ENCODE measurements at regions not wholly inside any gene's neighbourhood (a gene's known extent, or its start where the extent isn't known, plus 50 kb on each side); places are given as distances from the start of the nearest gene placed in this dataset.

- Mint-ChIP-seq H3K9me3 (ENCODE audit: unreplicated experiment) (peaks cover 3% of the 10 kb centered on the region), H3K27ac (ENCODE audit: unreplicated experiment) (no peak overlapping the region), H3K27me3 (ENCODE audit: unreplicated experiment) (no peaks in the 10 kb centered on the region), H3K4me3 (ENCODE audit: unreplicated experiment) (no peak overlapping the region), H3K36me3 (ENCODE audit: unreplicated experiment) (no peaks in the 10 kb centered on the region), H3K4me1 (ENCODE audit: unreplicated experiment) (peaks cover 19% of the 10 kb centered on the region)
- no peak for DNase-seq (ENCODE audit: extremely low spot score, unreplicated experiment)
- TF ChIP-seq CTCF (IDR thresholded peaks at IDR 0.05) = no peak
Measured at GRCh38 chrX:68909945-68910344, 81.1 kb downstream of the EFNB1 start.

- Mint-ChIP-seq H3K36me3 (ENCODE audit: unreplicated experiment) (no peaks in the 10 kb centered on the region), H3K27me3 (ENCODE audit: unreplicated experiment) (no peaks in the 10 kb centered on the region), H3K27ac (ENCODE audit: unreplicated experiment) (no peak overlapping the region), H3K9me3 (ENCODE audit: unreplicated experiment) (peaks cover 3% of the 10 kb centered on the region), H3K4me3 (ENCODE audit: unreplicated experiment) (no peak overlapping the region), H3K4me1 (ENCODE audit: unreplicated experiment) (peaks cover 12% of the 10 kb centered on the region)
- no peak for DNase-seq (ENCODE audit: extremely low spot score, unreplicated experiment)
- no peak for TF ChIP-seq CTCF (IDR thresholded peaks at IDR 0.05)
Measured at GRCh38 chrX:68908071-68908470, 79.2 kb downstream of the EFNB1 start.

GRCh38 chrX:68902706-68903504 lies 74.1 kb downstream of the EFNB1 start:
- Mint-ChIP-seq H3K4me3 (ENCODE audit: unreplicated experiment) (no peak overlapping the region), H3K36me3 (ENCODE audit: unreplicated experiment) (no peaks in the 10 kb centered on the region), H3K27ac (ENCODE audit: unreplicated experiment) (no peak overlapping the region), H3K4me1 (ENCODE audit: unreplicated experiment) (no peaks in the 10 kb centered on the region), H3K9me3 (ENCODE audit: unreplicated experiment) (peaks cover 3% of the 10 kb centered on the region), H3K27me3 (ENCODE audit: unreplicated experiment) (no peaks in the 10 kb centered on the region)
- TF ChIP-seq CTCF (IDR thresholded peaks at IDR 0.05) = no peak
- DNase-seq (ENCODE audit: extremely low spot score, unreplicated experiment) = no peak

- no peak for DNase-seq (ENCODE audit: extremely low spot score, unreplicated experiment)
- H3K4me3 Mint-ChIP-seq (ENCODE audit: unreplicated experiment) = no peak overlapping the region
- H3K27me3 Mint-ChIP-seq (ENCODE audit: unreplicated experiment) = no peaks in the 10 kb centered on the region
- peaks cover 3% of the 10 kb centered on the region for H3K9me3 Mint-ChIP-seq (ENCODE audit: unreplicated experiment)
- no peak overlapping the region for H3K27ac Mint-ChIP-seq (ENCODE audit: unreplicated experiment)
- H3K36me3 Mint-ChIP-seq (ENCODE audit: unreplicated experiment) = no peaks in the 10 kb centered on the region
- H3K4me1 Mint-ChIP-seq (ENCODE audit: unreplicated experiment) = peaks cover 1% of the 10 kb centered on the region
- no peak for TF ChIP-seq CTCF (IDR thresholded peaks at IDR 0.05)
Measured at GRCh38 chrX:68901519-68901918, 72.7 kb downstream of the EFNB1 start.

GRCh38 chrX:68898598-68898997 lies 69.8 kb downstream of the EFNB1 start:
- H3K9me3 Mint-ChIP-seq (ENCODE audit: unreplicated experiment) = no peaks in the 10 kb centered on the region
- no peaks in the 10 kb centered on the region for H3K27me3 Mint-ChIP-seq (ENCODE audit: unreplicated experiment)
- DNase-seq (ENCODE audit: extremely low spot score, unreplicated experiment) = no peak
- H3K4me1 Mint-ChIP-seq (ENCODE audit: unreplicated experiment) = peaks cover 12% of the 10 kb centered on the region
- no peak for TF ChIP-seq CTCF (IDR thresholded peaks at IDR 0.05)
- no peak overlapping the region for H3K27ac Mint-ChIP-seq (ENCODE audit: unreplicated experiment)
- H3K4me3 Mint-ChIP-seq (ENCODE audit: unreplicated experiment) = no peak overlapping the region
- H3K36me3 Mint-ChIP-seq (ENCODE audit: unreplicated experiment) = no peaks in the 10 kb centered on the region
